ENCODE measurements at regions not wholly inside any gene's neighbourhood (a gene's known extent, or its start where the extent isn't known, plus 50 kb on each side); places are given as distances from the start of the nearest gene placed in this dataset.
A peak's percentile ranks its signal among the peaks of the same experiment; 100 is the strongest.

DNA sequence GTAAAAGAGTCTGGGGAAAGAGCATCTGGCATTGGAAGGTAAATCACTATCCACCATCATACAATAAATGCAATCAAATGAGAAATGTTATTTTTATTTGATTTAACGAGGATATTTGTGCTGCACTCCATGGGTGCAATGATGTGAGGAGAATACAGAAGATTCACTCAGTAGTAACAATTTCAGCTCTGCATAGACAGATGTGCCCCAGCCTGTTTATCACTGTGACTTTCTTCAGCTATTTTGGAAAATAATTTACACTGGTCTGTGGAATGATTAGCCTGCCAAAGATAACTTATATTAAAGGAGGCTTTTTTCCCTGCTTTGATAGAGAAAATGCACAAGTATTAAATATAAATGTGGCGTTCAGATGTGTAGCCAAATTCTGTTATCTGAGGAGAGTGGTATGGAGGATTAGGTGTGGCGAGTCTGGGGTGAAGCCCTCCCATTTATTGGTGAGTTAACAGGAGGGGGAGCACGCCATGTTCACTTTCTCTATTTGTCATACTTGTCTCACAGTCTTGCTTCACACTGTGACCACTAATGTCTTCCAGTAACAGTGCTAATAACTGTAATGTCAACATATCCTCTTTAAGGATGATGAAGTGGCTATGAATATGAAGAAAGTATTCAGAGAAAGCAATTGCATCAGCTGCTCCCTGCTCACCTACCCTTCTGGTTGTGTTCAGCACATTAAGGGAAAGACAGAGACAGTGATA, 645.6 kb downstream of the MMUT start:
- WGBS, 2 donors, result 75 to 77% methylated on average over 4 of the region's 4 CpGs
- ATAC-seq (ENCODE audit: low FRiP score) (no peak), DNase-seq (no peak)
- Histone ChIP-seq H3K27me3 (ENCODE audit: control insufficient read depth in 1 of 2, insufficient read depth in 2 of 2, low read length in 1 of 2) (no peaks in the 10 kb centered on the region), H3K36me3 (ENCODE audit: control insufficient read depth in 1 of 2, insufficient read depth in 2 of 2, low read length in 1 of 2) (no peaks in the 10 kb centered on the region), H3K4me3 (ENCODE audit: low read length in 2 of 2) (no peak overlapping the region), H3K4me1 (ENCODE audit: control insufficient read depth in 1 of 2, insufficient read depth in 2 of 2, low read length in 2 of 2) (no peaks in the 10 kb centered on the region), H3K27ac (ENCODE audit: low read depth in 1 of 2, low read length in 2 of 2) (no peak overlapping the region), H3K9me3 (ENCODE audit: control insufficient read depth, low read length) (no peaks in the 10 kb centered on the region)
- intact Hi-C loops (cut with DNase I), result no loop called here

DNA sequence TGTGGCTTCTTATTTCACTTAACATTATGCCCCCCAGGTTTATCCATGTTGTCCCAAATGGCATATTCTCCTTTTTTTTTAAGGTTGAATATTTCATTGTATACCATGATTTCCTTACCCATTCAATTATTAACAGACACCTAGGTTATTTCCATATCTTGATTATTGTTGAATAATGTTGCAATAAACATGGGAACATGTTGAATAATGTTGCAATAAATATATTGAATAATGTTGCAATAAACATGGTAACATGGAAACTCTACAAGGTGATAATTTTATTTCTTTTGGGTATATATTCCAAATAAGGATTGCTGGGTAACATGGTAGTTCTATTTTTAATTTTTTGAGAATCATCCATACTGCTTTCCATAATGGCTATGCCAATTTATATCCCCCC, 648.1 kb downstream of the MMUT start:
- intact Hi-C loops (cut with DNase I), result no loop called here
- no peaks in the 10 kb centered on the region for H3K36me3 ChIP-seq (ENCODE audit: control insufficient read depth in 1 of 2, insufficient read depth in 2 of 2, low read length in 1 of 2)
- no peaks in the 10 kb centered on the region for H3K9me3 ChIP-seq (ENCODE audit: control insufficient read depth, low read length)
- DNase-seq, result no peak
- H3K27ac ChIP-seq (ENCODE audit: low read depth in 1 of 2, low read length in 2 of 2), result no peak overlapping the region
- ATAC-seq (ENCODE audit: low FRiP score), result no peak
- H3K4me3 ChIP-seq (ENCODE audit: low read length in 2 of 2), result no peak overlapping the region
- no peaks in the 10 kb centered on the region for H3K27me3 ChIP-seq (ENCODE audit: control insufficient read depth in 1 of 2, insufficient read depth in 2 of 2, low read length in 1 of 2)
- H3K4me1 ChIP-seq (ENCODE audit: control insufficient read depth in 1 of 2, insufficient read depth in 2 of 2, low read length in 2 of 2), result no peaks in the 10 kb centered on the region

DNA sequence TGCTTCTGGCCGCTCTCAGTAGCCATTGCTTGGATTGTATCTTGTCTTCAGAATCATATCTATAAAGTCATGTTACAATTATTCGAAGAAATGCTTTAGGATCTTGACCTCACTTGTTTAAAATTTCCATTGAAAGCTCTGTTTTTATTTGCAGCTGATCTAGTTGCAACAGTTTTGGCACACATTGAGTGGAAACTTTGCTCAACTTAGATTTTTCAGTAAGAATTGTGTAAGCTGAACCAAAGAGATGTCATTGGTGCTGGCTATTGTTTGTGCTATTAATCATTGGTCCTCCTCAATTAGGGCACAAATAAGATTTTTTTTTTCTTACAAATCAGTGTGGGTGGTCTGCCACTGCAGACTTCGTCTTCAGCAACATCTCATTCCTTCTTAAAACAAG, 649.2 kb downstream of the MMUT start:
- no peak overlapping the region for H3K27ac ChIP-seq (ENCODE audit: low read depth in 1 of 2, low read length in 2 of 2)
- intact Hi-C loops (cut with DNase I), result no loop called here
- no peak overlapping the region for H3K4me3 ChIP-seq (ENCODE audit: low read length in 2 of 2)
- no peaks in the 10 kb centered on the region for H3K36me3 ChIP-seq (ENCODE audit: control insufficient read depth in 1 of 2, insufficient read depth in 2 of 2, low read length in 1 of 2)
- peak; percentile 33 for ATAC-seq (ENCODE audit: low FRiP score)
- no peak for DNase-seq
- WGBS, 2 donors, result 49 to 73% methylated on average over 3 of the region's 3 CpGs
- H3K4me1 ChIP-seq (ENCODE audit: control insufficient read depth in 1 of 2, insufficient read depth in 2 of 2, low read length in 2 of 2), result no peaks in the 10 kb centered on the region
- H3K9me3 ChIP-seq (ENCODE audit: control insufficient read depth, low read length), result no peaks in the 10 kb centered on the region
- H3K27me3 ChIP-seq (ENCODE audit: control insufficient read depth in 1 of 2, insufficient read depth in 2 of 2, low read length in 1 of 2), result no peaks in the 10 kb centered on the region

DNA sequence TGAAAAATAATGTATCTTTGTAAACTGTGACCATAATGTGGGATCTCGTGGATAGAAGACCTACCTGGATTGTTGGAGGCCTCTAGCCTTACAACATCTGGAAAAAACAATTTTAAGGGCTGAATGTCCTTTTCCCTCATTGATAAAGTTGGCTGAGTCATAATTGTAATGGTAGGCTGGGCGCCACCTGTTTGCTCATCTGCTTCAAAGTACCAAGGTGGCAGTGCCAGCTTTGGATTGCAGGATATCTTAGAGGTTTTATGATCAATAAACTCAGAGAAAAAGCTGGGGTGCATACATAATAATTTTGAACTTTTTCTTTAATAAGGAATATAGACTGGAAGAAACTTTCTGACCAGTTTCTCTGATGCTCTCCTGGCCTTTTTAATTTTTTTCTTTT, 653.4 kb downstream of the MMUT start:
- intact Hi-C loops (cut with DNase I), result no loop called here
- no peak for ATAC-seq (ENCODE audit: low FRiP score)
- H3K9me3 ChIP-seq (ENCODE audit: control insufficient read depth, low read length), result no peaks in the 10 kb centered on the region

DNA sequence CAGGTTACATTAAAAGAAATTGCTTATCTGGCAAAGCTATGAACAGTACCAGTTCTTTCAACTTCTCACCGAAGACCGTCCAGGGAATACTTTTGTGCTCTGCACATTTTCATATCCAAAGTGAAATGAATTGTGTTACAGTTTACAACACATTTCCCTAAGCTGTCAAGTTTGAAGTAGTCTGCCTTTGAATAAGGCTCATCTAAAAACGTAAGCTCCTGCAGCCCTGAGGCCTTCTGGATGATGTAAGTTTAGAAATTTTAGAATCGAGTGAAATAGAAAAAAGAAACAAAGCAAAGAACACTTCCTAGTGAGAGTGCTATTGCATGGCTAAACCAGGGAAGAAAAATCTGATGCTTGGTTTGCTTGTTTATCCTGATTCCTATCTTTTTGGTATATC, 653.8 kb downstream of the MMUT start:
- WGBS, 2 donors, result 42 to 49% methylated on average over 4 of the region's 4 CpGs
- DNase-seq, result no peak
- no peaks in the 10 kb centered on the region for H3K9me3 ChIP-seq (ENCODE audit: control insufficient read depth, low read length)
- no peaks in the 10 kb centered on the region for H3K4me1 ChIP-seq (ENCODE audit: control insufficient read depth in 1 of 2, insufficient read depth in 2 of 2, low read length in 2 of 2)
- no peak for ATAC-seq (ENCODE audit: low FRiP score)
- no peak overlapping the region for H3K4me3 ChIP-seq (ENCODE audit: low read length in 2 of 2)
- H3K36me3 ChIP-seq (ENCODE audit: control insufficient read depth in 1 of 2, insufficient read depth in 2 of 2, low read length in 1 of 2), result no peaks in the 10 kb centered on the region
- no peak overlapping the region for H3K27ac ChIP-seq (ENCODE audit: low read depth in 1 of 2, low read length in 2 of 2)
- intact Hi-C loops (cut with DNase I), result no loop called here
- H3K27me3 ChIP-seq (ENCODE audit: control insufficient read depth in 1 of 2, insufficient read depth in 2 of 2, low read length in 1 of 2), result no peaks in the 10 kb centered on the region

More for the DNA sequence above, 653.4 kb downstream of the MMUT start:
- 92 to 95% methylated on average over 2 of the region's 2 CpGs for WGBS, 2 donors
- no peaks in the 10 kb centered on the region for H3K27me3 ChIP-seq (ENCODE audit: control insufficient read depth in 1 of 2, insufficient read depth in 2 of 2, low read length in 1 of 2)
- no peaks in the 10 kb centered on the region for H3K4me1 ChIP-seq (ENCODE audit: control insufficient read depth in 1 of 2, insufficient read depth in 2 of 2, low read length in 2 of 2)
- no peak for DNase-seq
- no peaks in the 10 kb centered on the region for H3K36me3 ChIP-seq (ENCODE audit: control insufficient read depth in 1 of 2, insufficient read depth in 2 of 2, low read length in 1 of 2)
- H3K4me3 ChIP-seq (ENCODE audit: low read length in 2 of 2), result no peak overlapping the region
- H3K27ac ChIP-seq (ENCODE audit: low read depth in 1 of 2, low read length in 2 of 2), result no peak overlapping the region

DNA sequence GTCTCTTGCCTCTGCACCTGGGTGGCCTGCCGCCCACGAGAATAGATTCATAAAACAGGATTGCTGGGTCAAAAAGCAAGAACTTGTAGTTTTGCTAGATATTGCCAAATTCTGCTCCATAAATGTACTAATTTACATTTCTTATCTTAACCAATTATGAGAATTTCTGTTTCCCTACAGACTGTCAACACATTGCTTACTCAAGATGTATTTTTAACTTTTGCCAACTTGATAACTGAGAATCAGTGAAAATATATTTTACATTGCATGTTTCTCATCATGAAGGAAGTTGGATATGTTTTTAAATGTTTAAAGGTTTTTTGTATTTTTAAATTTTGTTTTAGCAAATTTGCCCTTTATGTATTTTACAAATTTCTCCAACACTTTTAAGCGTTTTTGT, 664.8 kb downstream of the MMUT start:
- 78 to 82% methylated on average over 3 of the region's 3 CpGs for WGBS, 2 donors
- intact Hi-C loops (cut with DNase I), result no loop called here
- no peak for DNase-seq

DNA sequence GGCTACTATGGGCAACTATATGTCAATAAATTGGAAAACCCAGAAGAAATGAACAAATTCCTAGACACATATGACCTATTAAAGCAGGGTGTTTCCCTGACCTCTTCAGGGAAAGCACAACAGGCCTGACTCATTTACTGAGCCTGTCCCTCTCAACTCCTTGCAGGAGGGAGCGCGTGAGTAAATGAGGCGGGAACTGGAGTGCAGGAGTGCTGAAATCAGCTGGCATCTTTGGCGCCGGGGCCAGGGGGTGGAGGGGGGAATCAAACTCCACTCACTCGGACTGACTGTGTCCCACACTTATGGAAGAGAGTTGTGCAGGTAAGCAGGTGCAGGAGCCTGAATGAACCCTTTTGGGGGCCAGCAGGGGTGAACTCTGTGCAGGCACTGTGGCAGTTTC, 671.2 kb upstream of the PTCHD4 start:
- Histone ChIP-seq H3K36me3 (ENCODE audit: control insufficient read depth in 1 of 2, insufficient read depth in 2 of 2, low read length in 1 of 2) (no peaks in the 10 kb centered on the region), H3K9me3 (ENCODE audit: control insufficient read depth, low read length) (no peaks in the 10 kb centered on the region), H3K27me3 (ENCODE audit: control insufficient read depth in 1 of 2, insufficient read depth in 2 of 2, low read length in 1 of 2) (no peaks in the 10 kb centered on the region), H3K27ac (ENCODE audit: low read depth in 1 of 2, low read length in 2 of 2) (no peak overlapping the region), H3K4me3 (ENCODE audit: low read length in 2 of 2) (no peak overlapping the region), H3K4me1 (ENCODE audit: control insufficient read depth in 1 of 2, insufficient read depth in 2 of 2, low read length in 2 of 2) (no peaks in the 10 kb centered on the region)
- intact Hi-C loops (cut with DNase I), result no loop called here
- DNase-seq (no peak), ATAC-seq (ENCODE audit: low FRiP score) (no peak)
- WGBS, 2 donors, result 70 to 78% methylated on average over 6 of the region's 6 CpGs

More for the DNA sequence above, 664.8 kb downstream of the MMUT start:
- Histone ChIP-seq H3K4me1 (ENCODE audit: control insufficient read depth in 1 of 2, insufficient read depth in 2 of 2, low read length in 2 of 2) (no peaks in the 10 kb centered on the region), H3K36me3 (ENCODE audit: control insufficient read depth in 1 of 2, insufficient read depth in 2 of 2, low read length in 1 of 2) (no peaks in the 10 kb centered on the region), H3K27ac (ENCODE audit: low read depth in 1 of 2, low read length in 2 of 2) (no peak overlapping the region), H3K27me3 (ENCODE audit: control insufficient read depth in 1 of 2, insufficient read depth in 2 of 2, low read length in 1 of 2) (no peaks in the 10 kb centered on the region), H3K9me3 (ENCODE audit: control insufficient read depth, low read length) (no peaks in the 10 kb centered on the region), H3K4me3 (ENCODE audit: low read length in 2 of 2) (no peak overlapping the region)
- ATAC-seq (ENCODE audit: low FRiP score), result no peak

DNA sequence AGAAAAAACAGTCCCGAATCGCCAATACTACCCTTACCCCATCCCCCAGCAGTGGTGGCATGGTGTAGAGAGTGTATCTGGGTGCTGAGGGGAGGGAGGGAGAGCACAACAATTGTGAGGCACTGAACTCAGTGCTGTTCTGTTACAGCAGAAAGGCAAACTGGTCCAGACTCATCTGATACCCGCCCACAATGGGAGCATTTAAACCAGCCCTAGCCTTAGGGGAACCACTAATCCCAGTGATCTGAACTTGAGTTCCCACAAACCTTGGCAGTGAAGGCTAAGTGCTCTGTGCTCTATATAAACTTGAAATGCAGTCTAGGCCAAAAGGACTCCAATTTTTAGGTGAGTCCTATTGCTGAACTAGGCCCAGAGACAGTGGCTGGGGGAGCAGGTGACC, 666.4 kb upstream of the PTCHD4 start:
- H3K4me1 ChIP-seq (ENCODE audit: control insufficient read depth in 1 of 2, insufficient read depth in 2 of 2, low read length in 2 of 2), result no peaks in the 10 kb centered on the region
- H3K27ac ChIP-seq (ENCODE audit: low read depth in 1 of 2, low read length in 2 of 2), result no peak overlapping the region
- no peak overlapping the region for H3K4me3 ChIP-seq (ENCODE audit: low read length in 2 of 2)
- WGBS, 2 donors, result 95 to 97% methylated on average over 3 of the region's 3 CpGs
- H3K36me3 ChIP-seq (ENCODE audit: control insufficient read depth in 1 of 2, insufficient read depth in 2 of 2, low read length in 1 of 2), result no peaks in the 10 kb centered on the region
- ATAC-seq (ENCODE audit: low FRiP score) (no peak), DNase-seq (no peak)
- intact Hi-C loops (cut with DNase I), result no loop called here
- H3K9me3 ChIP-seq (ENCODE audit: control insufficient read depth, low read length), result no peaks in the 10 kb centered on the region
- H3K27me3 ChIP-seq (ENCODE audit: control insufficient read depth in 1 of 2, insufficient read depth in 2 of 2, low read length in 1 of 2), result no peaks in the 10 kb centered on the region

DNA sequence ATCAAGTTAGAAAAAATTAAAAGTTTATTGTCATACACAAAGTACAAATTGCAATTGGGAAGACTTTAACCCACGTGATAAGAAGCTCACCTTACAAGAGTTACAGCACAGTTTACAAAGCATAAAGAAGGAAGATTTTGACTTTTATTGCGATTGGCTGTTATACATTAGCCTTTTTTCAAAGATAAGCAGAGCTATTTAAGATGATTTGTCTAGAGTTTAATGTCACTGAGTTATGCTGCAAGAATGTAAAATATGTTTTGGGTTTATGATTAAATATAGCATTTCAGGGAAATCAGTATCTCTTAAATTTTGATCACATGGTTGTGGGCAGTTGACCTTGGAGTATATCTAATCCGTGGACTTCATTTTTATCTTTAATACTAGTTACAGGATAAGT, 664.2 kb upstream of the PTCHD4 start:
- no peaks in the 10 kb centered on the region for H3K4me1 ChIP-seq (ENCODE audit: control insufficient read depth in 1 of 2, insufficient read depth in 2 of 2, low read length in 2 of 2)
- DNase-seq (no peak), ATAC-seq (ENCODE audit: low FRiP score) (no peak)
- H3K4me3 ChIP-seq (ENCODE audit: low read length in 2 of 2), result no peak overlapping the region
- no peaks in the 10 kb centered on the region for H3K27me3 ChIP-seq (ENCODE audit: control insufficient read depth in 1 of 2, insufficient read depth in 2 of 2, low read length in 1 of 2)
- intact Hi-C loops (cut with DNase I), result no loop called here
- H3K9me3 ChIP-seq (ENCODE audit: control insufficient read depth, low read length), result no peaks in the 10 kb centered on the region
- no peak overlapping the region for H3K27ac ChIP-seq (ENCODE audit: low read depth in 1 of 2, low read length in 2 of 2)
- H3K36me3 ChIP-seq (ENCODE audit: control insufficient read depth in 1 of 2, insufficient read depth in 2 of 2, low read length in 1 of 2), result no peaks in the 10 kb centered on the region
- WGBS, 2 donors, result 18 to 25% methylated on average over 3 of the region's 3 CpGs
